ENCODE measurements at regions not wholly inside any gene's neighbourhood (a gene's known extent, or its start where the extent isn't known, plus 50 kb on each side); places are given as distances from the start of the nearest gene placed in this dataset.

- in situ Hi-C loops (cut with MboI; ENCODE audit: low sequenced_read_pairs in 4 of 4) (no loop called here), intact Hi-C loops (cut with DNase I; ENCODE audit: low total_unique reads) (no loop called here)
- H3K27ac ChIP-seq, result no peak overlapping the region
- no peaks in the 10 kb centered on the region for H3K9me3 ChIP-seq
- H3K4me3 ChIP-seq, result no peak overlapping the region
- DNase-seq (no peak), ATAC-seq (no peak)
- H3K27me3 ChIP-seq, result no peaks in the 10 kb centered on the region
- no peaks in the 10 kb centered on the region for H3K4me1 ChIP-seq
- TF ChIP-seq CTCF (IDR thresholded peaks at IDR 0.05 in 4 of 5, conservative IDR thresholded peaks at IDR 0.05 in 1 of 5), result no peak
- TF ChIP-seq POLR2A (IDR thresholded peaks at IDR 0.05), result no peak
- H3K36me3 ChIP-seq, result no peaks in the 10 kb centered on the region
Measured at GRCh38 chr13:109577191-109577700, 209.1 kb downstream of the IRS2 start.

- H3K36me3 ChIP-seq, result no peaks in the 10 kb centered on the region
- H3K27me3 ChIP-seq, result no peaks in the 10 kb centered on the region
- in situ Hi-C loops (cut with MboI; ENCODE audit: low sequenced_read_pairs in 4 of 4), result no loop called here
- no peak for ATAC-seq
- TF ChIP-seq CTCF (IDR thresholded peaks at IDR 0.05 in 4 of 5, conservative IDR thresholded peaks at IDR 0.05 in 1 of 5) (no peak), POLR2A (IDR thresholded peaks at IDR 0.05) (no peak)
- no peak overlapping the region for H3K27ac ChIP-seq
- no peaks in the 10 kb centered on the region for H3K4me1 ChIP-seq
- DNase-seq, result no peak
- intact Hi-C loops (cut with DNase I; ENCODE audit: low total_unique reads), result no loop called here
- H3K4me3 ChIP-seq, result no peak overlapping the region
- H3K9me3 ChIP-seq, result no peaks in the 10 kb centered on the region
Measured at GRCh38 chr13:109576331-109576813, 210.0 kb downstream of the IRS2 start.

- H3K9me3 ChIP-seq, result no peaks in the 10 kb centered on the region
- no peaks in the 10 kb centered on the region for H3K27me3 ChIP-seq
- TF ChIP-seq CTCF (IDR thresholded peaks at IDR 0.05 in 4 of 5, conservative IDR thresholded peaks at IDR 0.05 in 1 of 5) (no peak), POLR2A (IDR thresholded peaks at IDR 0.05) (no peak)
- H3K4me1 ChIP-seq, result no peaks in the 10 kb centered on the region
- H3K4me3 ChIP-seq, result no peak overlapping the region
- DNase-seq, result no peak
- in situ Hi-C loops (cut with MboI; ENCODE audit: low sequenced_read_pairs in 4 of 4) (no loop called here), intact Hi-C loops (cut with DNase I; ENCODE audit: low total_unique reads) (no loop called here)
- ATAC-seq, result no peak
- no peaks in the 10 kb centered on the region for H3K36me3 ChIP-seq
- no peak overlapping the region for H3K27ac ChIP-seq
Measured at GRCh38 chr13:109575821-109576220, 210.6 kb downstream of the IRS2 start.

- no peaks in the 10 kb centered on the region for H3K27me3 ChIP-seq
Measured at GRCh38 chr13:109572389-109572788, 214.0 kb downstream of the IRS2 start.

More at GRCh38 chr13:109572389-109572788, 214.0 kb downstream of the IRS2 start:
- Histone ChIP-seq H3K4me3 (no peak overlapping the region), H3K36me3 (no peaks in the 10 kb centered on the region), H3K27ac (no peak overlapping the region), H3K4me1 (no peaks in the 10 kb centered on the region), H3K9me3 (no peaks in the 10 kb centered on the region)
- DNase-seq (no peak), ATAC-seq (no peak)
- in situ Hi-C loops (cut with MboI; ENCODE audit: low sequenced_read_pairs in 4 of 4) (no loop called here), intact Hi-C loops (cut with DNase I; ENCODE audit: low total_unique reads) (no loop called here)
- no peak for TF ChIP-seq CTCF (IDR thresholded peaks at IDR 0.05 in 4 of 5, conservative IDR thresholded peaks at IDR 0.05 in 1 of 5)
- TF ChIP-seq POLR2A (IDR thresholded peaks at IDR 0.05), result no peak

All from gastrocnemius medialis (tissue), 4 donors.